ENCODE measurements at regions not wholly inside any gene's neighbourhood (a gene's known extent, or its start where the extent isn't known, plus 50 kb on each side); places are given as distances from the start of the nearest gene placed in this dataset.

DNA sequence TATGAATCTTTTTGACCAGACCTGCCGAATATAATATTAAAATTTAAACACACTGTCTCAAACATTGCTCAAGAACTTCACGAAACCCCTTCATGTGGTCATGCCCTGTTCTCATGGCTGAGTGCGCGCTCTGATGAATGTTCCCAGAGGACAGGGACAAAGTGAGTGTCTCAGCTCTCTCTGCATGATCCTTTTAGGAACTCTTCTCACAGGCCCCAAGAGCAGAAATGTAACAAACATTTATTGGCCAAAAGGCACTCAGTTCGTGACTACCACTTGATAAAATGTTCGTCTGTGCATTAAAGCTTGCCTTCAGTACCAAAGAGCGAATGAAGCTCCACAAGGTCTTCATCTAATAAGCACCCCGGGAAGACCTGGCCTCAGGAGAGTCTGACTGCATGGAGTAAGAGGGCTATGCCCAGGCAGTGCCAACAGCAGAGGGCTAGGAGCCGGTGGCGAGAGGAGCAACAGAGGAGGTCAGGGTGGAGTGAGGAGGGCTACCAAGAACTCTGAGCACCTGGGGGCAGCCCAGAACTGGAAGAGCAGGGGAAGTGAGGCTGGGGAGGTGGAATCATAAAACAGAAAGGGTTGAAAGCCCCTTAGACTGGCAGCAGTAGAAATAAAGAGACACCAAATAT, 171.1 kb downstream of the RHOU start:
- no peak overlapping the region for H3K27ac ChIP-seq
- H3K4me1 ChIP-seq, result peaks cover 12 to 26% (median 14%) of the 10 kb centered on the region in 4 donors
- intact Hi-C loops (cut with DNase I; ENCODE audit: low total_unique reads) (loop anchor here (10.0 kb wide), 1 partner anchor 102 kb away; no protein-coding TSS in a partner anchor), in situ Hi-C loops (cut with MboI; ENCODE audit: low pct_ligation_motif_present in 1 of 4, low pct_unique_long_range_greater_than_20kb in 1 of 4, low sequenced_read_pairs in 3 of 4) (no loop called here)
- no peak overlapping the region for H3K4me3 ChIP-seq
- DNase-seq, result no peak
- TF ChIP-seq, protein P1, sequence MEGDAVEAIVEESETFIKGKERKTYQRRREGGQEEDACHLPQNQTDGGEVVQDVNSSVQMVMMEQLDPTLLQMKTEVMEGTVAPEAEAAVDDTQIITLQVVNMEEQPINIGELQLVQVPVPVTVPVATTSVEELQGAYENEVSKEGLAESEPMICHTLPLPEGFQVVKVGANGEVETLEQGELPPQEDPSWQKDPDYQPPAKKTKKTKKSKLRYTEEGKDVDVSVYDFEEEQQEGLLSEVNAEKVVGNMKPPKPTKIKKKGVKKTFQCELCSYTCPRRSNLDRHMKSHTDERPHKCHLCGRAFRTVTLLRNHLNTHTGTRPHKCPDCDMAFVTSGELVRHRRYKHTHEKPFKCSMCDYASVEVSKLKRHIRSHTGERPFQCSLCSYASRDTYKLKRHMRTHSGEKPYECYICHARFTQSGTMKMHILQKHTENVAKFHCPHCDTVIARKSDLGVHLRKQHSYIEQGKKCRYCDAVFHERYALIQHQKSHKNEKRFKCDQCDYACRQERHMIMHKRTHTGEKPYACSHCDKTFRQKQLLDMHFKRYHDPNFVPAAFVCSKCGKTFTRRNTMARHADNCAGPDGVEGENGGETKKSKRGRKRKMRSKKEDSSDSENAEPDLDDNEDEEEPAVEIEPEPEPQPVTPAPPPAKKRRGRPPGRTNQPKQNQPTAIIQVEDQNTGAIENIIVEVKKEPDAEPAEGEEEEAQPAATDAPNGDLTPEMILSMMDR (IDR thresholded peaks at IDR 0.05), result no peak
- TF ChIP-seq POLR2A (IDR thresholded peaks at IDR 0.05) (no peak), EP300 (IDR thresholded peaks at IDR 0.05; ENCODE audit: low read depth) (no peak), POLR2AphosphoS5 (IDR thresholded peaks at IDR 0.05) (no peak)
- H3K9me3 ChIP-seq, result no peaks in the 10 kb centered on the region
- no peaks in the 10 kb centered on the region for H3K27me3 ChIP-seq
- 95 to 96% methylated on average over 9 to 10 of the region's 10 CpGs for WGBS, 2 donors (ENCODE audit: low coverage in 1 of 2)
- H3K36me3 ChIP-seq, result no peaks in the 10 kb centered on the region

DNA sequence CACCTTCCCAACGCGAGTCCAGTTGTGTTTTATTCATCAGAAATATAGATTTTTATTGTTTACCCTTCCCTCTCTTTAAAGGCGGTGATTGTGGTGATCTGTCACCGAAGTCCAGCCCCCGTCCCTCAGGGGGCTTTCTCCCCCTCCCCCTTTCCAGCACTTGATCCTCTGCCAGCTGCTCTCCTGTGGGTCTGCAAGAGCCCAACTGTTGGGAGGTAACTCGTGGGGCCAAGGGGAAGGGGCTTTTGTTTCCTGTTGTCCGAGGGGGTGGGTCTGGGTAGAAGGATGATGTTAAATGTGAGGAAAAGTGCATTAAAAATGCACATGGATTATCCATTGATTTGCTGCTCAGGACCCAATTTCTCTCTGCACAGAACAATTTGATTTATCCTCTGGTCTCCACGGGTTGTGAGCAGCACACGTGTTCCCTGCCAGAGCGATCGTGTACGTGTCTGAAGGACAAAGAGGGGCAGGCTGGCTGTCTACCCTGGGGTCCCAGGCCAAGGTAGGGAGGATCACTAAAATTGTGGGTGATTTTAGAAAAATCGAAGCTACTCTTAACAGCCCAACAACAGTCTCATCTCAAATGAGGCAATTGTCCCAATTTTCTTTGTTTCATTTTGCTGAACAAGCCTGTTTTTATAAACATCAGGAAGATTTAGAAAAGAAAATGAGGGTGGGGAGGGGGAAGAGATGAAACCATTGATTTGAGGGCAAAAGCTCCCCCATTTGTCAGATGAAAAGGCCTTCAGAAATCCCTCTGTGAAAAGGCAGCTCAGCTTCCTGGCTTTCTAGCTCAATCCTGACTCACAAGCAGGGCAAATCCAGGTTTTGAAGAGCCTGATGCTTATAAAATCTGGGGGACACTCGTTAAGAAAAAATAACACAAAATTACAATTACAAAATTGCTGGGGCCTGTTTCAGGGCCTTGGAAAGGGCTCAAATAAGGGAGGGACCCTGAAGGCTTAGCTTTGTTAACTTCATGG, 176.2 kb downstream of the RHOU start:
- TF ChIP-seq POLR2AphosphoS5 (IDR thresholded peaks at IDR 0.05) (no peak), EP300 (IDR thresholded peaks at IDR 0.05; ENCODE audit: low read depth) (no peak), POLR2A (IDR thresholded peaks at IDR 0.05) (no peak)
- TF ChIP-seq, protein P1 (IDR thresholded peaks at IDR 0.05), result no peak
- no peak for DNase-seq
- Histone ChIP-seq H3K36me3 (no peaks in the 10 kb centered on the region), H3K4me1 (no peaks in the 10 kb centered on the region), H3K27ac (no peak overlapping the region), H3K9me3 (no peaks in the 10 kb centered on the region), H3K4me3 (no peak overlapping the region), H3K27me3 (no peaks in the 10 kb centered on the region)
- WGBS, 2 donors (ENCODE audit: low coverage in 1 of 2), result 80 to 84% methylated on average over 4 to 14 of the region's 14 CpGs
- in situ Hi-C loops (cut with MboI; ENCODE audit: low pct_ligation_motif_present in 1 of 4, low pct_unique_long_range_greater_than_20kb in 1 of 4, low sequenced_read_pairs in 3 of 4), result no loop called here
- intact Hi-C loops (cut with DNase I; ENCODE audit: low total_unique reads), result no loop called here

DNA sequence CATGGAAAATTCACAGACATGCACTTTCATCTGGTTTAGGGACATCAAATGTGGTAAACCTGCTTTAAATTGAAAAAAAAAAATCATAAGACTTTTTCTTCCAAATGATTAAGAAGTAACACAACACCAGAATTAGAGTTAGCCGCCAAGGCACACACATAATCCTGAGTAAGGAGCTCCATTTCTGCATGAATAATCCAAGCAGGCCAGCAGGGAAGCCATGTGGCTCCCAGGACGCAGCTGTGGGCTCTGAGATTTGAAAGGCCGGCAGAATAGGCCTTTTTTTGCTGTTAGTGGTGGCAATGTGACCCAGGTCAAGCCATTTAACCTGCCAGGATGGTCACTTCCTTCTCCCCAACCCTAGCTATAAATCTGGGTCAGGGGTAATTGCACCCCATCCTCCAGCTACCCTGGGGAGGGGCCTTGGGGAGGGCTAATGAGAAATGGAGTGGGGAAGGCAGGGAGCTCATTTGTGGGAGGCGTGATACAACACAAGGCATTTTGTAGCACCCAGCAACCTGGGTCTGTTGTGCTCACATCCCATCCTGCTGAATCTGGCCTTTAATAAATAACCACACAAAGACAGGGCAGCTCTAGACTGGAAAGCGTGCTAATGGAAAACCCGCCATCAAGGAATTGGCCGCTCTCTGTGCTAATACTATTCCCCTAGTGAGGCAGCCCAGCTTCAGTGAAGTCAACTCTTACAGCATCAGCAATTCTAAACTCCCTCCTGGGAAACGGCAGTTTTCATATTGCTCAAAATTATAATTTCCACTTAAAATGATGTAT, 178.5 kb downstream of the RHOU start:
- in situ Hi-C loops (cut with MboI; ENCODE audit: low pct_ligation_motif_present in 1 of 4, low pct_unique_long_range_greater_than_20kb in 1 of 4, low sequenced_read_pairs in 3 of 4), result no loop called here
- intact Hi-C loops (cut with DNase I; ENCODE audit: low total_unique reads), result no loop called here
- Histone ChIP-seq H3K4me1 (no peaks in the 10 kb centered on the region), H3K27me3 (no peaks in the 10 kb centered on the region), H3K36me3 (no peaks in the 10 kb centered on the region), H3K4me3 (no peak overlapping the region), H3K27ac (no peak overlapping the region), H3K9me3 (no peaks in the 10 kb centered on the region)
- TF ChIP-seq POLR2A (IDR thresholded peaks at IDR 0.05) (no peak), EP300 (IDR thresholded peaks at IDR 0.05; ENCODE audit: low read depth) (no peak), POLR2AphosphoS5 (IDR thresholded peaks at IDR 0.05) (no peak)
- TF ChIP-seq, protein P1 (IDR thresholded peaks at IDR 0.05), result no peak
- no peak for DNase-seq
- 86 to 92% methylated on average over 1 to 8 of the region's 8 CpGs for WGBS, 2 donors (ENCODE audit: low coverage in 1 of 2)

DNA sequence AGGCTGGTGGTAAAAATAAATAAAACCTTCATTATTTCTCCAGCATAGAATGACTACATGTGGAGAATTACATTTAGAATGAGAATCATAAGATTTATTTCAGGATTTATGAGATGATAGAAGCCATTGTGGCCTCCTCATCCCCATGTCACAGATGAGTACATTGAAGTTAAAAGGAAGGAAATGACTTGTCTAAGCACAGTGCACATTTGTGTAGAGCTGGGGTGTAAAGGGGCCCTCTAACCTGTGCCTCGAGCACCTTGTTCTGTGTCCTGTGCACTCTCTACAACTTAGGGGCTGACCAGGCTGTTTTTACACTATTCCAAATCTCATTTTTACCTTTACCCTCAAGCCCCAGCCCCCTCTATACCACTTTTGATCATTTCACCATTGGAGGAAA, 179.4 kb downstream of the RHOU start:
- no peak overlapping the region for H3K4me3 ChIP-seq
- intact Hi-C loops (cut with DNase I; ENCODE audit: low total_unique reads) (no loop called here), in situ Hi-C loops (cut with MboI; ENCODE audit: low pct_ligation_motif_present in 1 of 4, low pct_unique_long_range_greater_than_20kb in 1 of 4, low sequenced_read_pairs in 3 of 4) (no loop called here)
- H3K27ac ChIP-seq, result no peak overlapping the region
- H3K9me3 ChIP-seq, result no peaks in the 10 kb centered on the region
- no peak for DNase-seq
- 83 to 86% methylated on average over 1 of the region's 1 CpG for WGBS, 2 donors (ENCODE audit: low coverage in 1 of 2)
- H3K4me1 ChIP-seq, result no peaks in the 10 kb centered on the region
- no peak for TF ChIP-seq EP300 (IDR thresholded peaks at IDR 0.05; ENCODE audit: low read depth)
- TF ChIP-seq, protein P1 (IDR thresholded peaks at IDR 0.05), result no peak
- no peak for TF ChIP-seq POLR2AphosphoS5 (IDR thresholded peaks at IDR 0.05)
- TF ChIP-seq POLR2A (IDR thresholded peaks at IDR 0.05), result no peak
- H3K27me3 ChIP-seq, result no peaks in the 10 kb centered on the region
- no peaks in the 10 kb centered on the region for H3K36me3 ChIP-seq
